ENCODE measurements at regions not wholly inside any gene's neighbourhood (a gene's known extent, or its start where the extent isn't known, plus 50 kb on each side); places are given as distances from the start of the nearest gene placed in this dataset.

DNA sequence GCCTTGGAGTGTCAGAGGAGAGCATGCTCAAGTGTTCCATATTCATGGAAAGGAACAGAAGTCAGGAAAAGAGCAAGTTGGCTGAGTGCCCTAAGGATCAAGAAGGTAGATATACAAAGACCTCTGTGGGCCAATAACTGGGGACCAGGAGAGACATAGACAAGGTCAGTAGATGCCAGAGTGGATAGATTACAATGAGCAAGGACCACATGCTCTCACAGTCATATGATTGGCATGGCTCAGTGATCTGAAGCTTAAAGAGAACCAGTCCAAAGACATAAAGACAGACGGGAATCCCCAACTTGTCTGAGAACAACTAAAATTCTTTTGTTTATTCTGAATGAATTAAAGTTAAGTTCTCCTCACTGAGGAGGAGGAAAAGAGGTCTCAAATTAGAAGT, 289.7 kb downstream of the HS3ST1 start (continued):
- TF ChIP-seq, protein P1, sequence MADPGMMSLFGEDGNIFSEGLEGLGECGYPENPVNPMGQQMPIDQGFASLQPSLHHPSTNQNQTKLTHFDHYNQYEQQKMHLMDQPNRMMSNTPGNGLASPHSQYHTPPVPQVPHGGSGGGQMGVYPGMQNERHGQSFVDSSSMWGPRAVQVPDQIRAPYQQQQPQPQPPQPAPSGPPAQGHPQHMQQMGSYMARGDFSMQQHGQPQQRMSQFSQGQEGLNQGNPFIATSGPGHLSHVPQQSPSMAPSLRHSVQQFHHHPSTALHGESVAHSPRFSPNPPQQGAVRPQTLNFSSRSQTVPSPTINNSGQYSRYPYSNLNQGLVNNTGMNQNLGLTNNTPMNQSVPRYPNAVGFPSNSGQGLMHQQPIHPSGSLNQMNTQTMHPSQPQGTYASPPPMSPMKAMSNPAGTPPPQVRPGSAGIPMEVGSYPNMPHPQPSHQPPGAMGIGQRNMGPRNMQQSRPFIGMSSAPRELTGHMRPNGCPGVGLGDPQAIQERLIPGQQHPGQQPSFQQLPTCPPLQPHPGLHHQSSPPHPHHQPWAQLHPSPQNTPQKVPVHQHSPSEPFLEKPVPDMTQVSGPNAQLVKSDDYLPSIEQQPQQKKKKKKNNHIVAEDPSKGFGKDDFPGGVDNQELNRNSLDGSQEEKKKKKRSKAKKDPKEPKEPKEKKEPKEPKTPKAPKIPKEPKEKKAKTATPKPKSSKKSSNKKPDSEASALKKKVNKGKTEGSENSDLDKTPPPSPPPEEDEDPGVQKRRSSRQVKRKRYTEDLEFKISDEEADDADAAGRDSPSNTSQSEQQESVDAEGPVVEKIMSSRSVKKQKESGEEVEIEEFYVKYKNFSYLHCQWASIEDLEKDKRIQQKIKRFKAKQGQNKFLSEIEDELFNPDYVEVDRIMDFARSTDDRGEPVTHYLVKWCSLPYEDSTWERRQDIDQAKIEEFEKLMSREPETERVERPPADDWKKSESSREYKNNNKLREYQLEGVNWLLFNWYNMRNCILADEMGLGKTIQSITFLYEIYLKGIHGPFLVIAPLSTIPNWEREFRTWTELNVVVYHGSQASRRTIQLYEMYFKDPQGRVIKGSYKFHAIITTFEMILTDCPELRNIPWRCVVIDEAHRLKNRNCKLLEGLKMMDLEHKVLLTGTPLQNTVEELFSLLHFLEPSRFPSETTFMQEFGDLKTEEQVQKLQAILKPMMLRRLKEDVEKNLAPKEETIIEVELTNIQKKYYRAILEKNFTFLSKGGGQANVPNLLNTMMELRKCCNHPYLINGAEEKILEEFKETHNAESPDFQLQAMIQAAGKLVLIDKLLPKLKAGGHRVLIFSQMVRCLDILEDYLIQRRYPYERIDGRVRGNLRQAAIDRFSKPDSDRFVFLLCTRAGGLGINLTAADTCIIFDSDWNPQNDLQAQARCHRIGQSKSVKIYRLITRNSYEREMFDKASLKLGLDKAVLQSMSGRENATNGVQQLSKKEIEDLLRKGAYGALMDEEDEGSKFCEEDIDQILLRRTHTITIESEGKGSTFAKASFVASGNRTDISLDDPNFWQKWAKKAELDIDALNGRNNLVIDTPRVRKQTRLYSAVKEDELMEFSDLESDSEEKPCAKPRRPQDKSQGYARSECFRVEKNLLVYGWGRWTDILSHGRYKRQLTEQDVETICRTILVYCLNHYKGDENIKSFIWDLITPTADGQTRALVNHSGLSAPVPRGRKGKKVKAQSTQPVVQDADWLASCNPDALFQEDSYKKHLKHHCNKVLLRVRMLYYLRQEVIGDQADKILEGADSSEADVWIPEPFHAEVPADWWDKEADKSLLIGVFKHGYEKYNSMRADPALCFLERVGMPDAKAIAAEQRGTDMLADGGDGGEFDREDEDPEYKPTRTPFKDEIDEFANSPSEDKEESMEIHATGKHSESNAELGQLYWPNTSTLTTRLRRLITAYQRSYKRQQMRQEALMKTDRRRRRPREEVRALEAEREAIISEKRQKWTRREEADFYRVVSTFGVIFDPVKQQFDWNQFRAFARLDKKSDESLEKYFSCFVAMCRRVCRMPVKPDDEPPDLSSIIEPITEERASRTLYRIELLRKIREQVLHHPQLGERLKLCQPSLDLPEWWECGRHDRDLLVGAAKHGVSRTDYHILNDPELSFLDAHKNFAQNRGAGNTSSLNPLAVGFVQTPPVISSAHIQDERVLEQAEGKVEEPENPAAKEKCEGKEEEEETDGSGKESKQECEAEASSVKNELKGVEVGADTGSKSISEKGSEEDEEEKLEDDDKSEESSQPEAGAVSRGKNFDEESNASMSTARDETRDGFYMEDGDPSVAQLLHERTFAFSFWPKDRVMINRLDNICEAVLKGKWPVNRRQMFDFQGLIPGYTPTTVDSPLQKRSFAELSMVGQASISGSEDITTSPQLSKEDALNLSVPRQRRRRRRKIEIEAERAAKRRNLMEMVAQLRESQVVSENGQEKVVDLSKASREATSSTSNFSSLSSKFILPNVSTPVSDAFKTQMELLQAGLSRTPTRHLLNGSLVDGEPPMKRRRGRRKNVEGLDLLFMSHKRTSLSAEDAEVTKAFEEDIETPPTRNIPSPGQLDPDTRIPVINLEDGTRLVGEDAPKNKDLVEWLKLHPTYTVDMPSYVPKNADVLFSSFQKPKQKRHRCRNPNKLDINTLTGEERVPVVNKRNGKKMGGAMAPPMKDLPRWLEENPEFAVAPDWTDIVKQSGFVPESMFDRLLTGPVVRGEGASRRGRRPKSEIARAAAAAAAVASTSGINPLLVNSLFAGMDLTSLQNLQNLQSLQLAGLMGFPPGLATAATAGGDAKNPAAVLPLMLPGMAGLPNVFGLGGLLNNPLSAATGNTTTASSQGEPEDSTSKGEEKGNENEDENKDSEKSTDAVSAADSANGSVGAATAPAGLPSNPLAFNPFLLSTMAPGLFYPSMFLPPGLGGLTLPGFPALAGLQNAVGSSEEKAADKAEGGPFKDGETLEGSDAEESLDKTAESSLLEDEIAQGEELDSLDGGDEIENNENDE (IDR thresholded peaks at IDR 0.05; ENCODE audit: insufficient replicate concordance, low read length): no peak
- no peak for TF ChIP-seq RBBP5 (IDR thresholded peaks at IDR 0.05; ENCODE audit: borderline replicate concordance, low read depth, low read length)
- TF ChIP-seq EGR1 (IDR thresholded peaks at IDR 0.05; ENCODE audit: borderline replicate concordance, low read depth, low read length): no peak
- no peak for TF ChIP-seq POLR2AphosphoS5 (IDR thresholded peaks at IDR 0.05; ENCODE audit: low read depth, low read length)
- TF ChIP-seq PHF8 (conservative IDR thresholded peaks at IDR 0.05; ENCODE audit: low read depth, low read length): no peak
- TF ChIP-seq TEAD4 (IDR thresholded peaks at IDR 0.05; ENCODE audit: low read depth, low read length): no peak
- no peak for TF ChIP-seq RFX5 (IDR thresholded peaks at IDR 0.05; ENCODE audit: borderline replicate concordance, low read depth, low read length)
- no peak for TF ChIP-seq BACH1 (IDR thresholded peaks at IDR 0.05; ENCODE audit: low read length)
- TF ChIP-seq HDAC2 (IDR thresholded peaks at IDR 0.05; ENCODE audit: borderline replicate concordance in 1 of 2, low read depth in 2 of 2, low read length in 2 of 2): no peak
- no peak for TF ChIP-seq POU5F1 (IDR thresholded peaks at IDR 0.05; ENCODE audit: low read depth, low read length)
- TF ChIP-seq CHD2 (IDR thresholded peaks at IDR 0.05; ENCODE audit: low read length): no peak
- no peak for TF ChIP-seq SIRT6 (IDR thresholded peaks at IDR 0.05; ENCODE audit: low read length)
- TF ChIP-seq CBX8 (IDR thresholded peaks at IDR 0.05; ENCODE audit: borderline replicate concordance, low read depth, low read length): no peak

All from H1 (cell line).